HFFc6 (cell line): ENCODE measurements at regions not wholly inside any gene's neighbourhood (a gene's known extent, or its start where the extent isn't known, plus 50 kb on each side); places are given as distances from the start of the nearest gene placed in this dataset.

Source experiments
- DNase-seq: peaks from one replicate; pipeline ENCODE4 v3.0.0-alpha.2; 2018
- H3K27ac Mint-ChIP-seq: 2 replicates; pipeline ENCODE4 v1.8.0; 2020; ENCODE audit warnings: mild to moderate bottlenecking, mixed read lengths
- H3K27me3 Mint-ChIP-seq: 2 replicates; pipeline ENCODE4 v1.8.0; 2021; ENCODE audit warnings: mild to moderate bottlenecking, moderate library complexity, mixed read lengths; ENCODE audit not compliant: insufficient read depth
- H3K36me3 Mint-ChIP-seq: 2 replicates; pipeline ENCODE4 v1.8.0; 2021; ENCODE audit warnings: low read depth, mixed read lengths
- H3K4me1 Mint-ChIP-seq: 2 replicates; pipeline ENCODE4 v1.8.0; 2020; ENCODE audit warnings: low read depth, mixed read lengths
- H3K4me3 Mint-ChIP-seq: 2 replicates; pipeline ENCODE4 v1.8.0; 2020; ENCODE audit warnings: mild to moderate bottlenecking, moderate library complexity, mixed read lengths
- H3K9me3 Mint-ChIP-seq: 2 replicates; pipeline ENCODE4 v1.8.0; 2020; ENCODE audit warnings: mild to moderate bottlenecking, mixed read lengths
- TF ChIP-seq, protein P1 (sequence below): fragments of 200-600 bp; sonication (generic); IDR thresholded peaks from 2 replicates; pipeline ENCODE4 v1.5.0; 2021; ENCODE audit warnings: antibody characterized with exemption, mild to moderate bottlenecking

- no peak overlapping the region for H3K4me3 Mint-ChIP-seq
- no peaks in the 10 kb centered on the region for H3K4me1 Mint-ChIP-seq
- H3K27me3 Mint-ChIP-seq = no peaks in the 10 kb centered on the region; the same call in 1 of the 2 replicates
- no peak for DNase-seq
- no peaks in the 10 kb centered on the region for H3K36me3 Mint-ChIP-seq
- no peak overlapping the region for H3K27ac Mint-ChIP-seq
- no peaks in the 10 kb centered on the region; the same call in 1 of the 2 replicates for H3K9me3 Mint-ChIP-seq
- TF ChIP-seq, protein P1, sequence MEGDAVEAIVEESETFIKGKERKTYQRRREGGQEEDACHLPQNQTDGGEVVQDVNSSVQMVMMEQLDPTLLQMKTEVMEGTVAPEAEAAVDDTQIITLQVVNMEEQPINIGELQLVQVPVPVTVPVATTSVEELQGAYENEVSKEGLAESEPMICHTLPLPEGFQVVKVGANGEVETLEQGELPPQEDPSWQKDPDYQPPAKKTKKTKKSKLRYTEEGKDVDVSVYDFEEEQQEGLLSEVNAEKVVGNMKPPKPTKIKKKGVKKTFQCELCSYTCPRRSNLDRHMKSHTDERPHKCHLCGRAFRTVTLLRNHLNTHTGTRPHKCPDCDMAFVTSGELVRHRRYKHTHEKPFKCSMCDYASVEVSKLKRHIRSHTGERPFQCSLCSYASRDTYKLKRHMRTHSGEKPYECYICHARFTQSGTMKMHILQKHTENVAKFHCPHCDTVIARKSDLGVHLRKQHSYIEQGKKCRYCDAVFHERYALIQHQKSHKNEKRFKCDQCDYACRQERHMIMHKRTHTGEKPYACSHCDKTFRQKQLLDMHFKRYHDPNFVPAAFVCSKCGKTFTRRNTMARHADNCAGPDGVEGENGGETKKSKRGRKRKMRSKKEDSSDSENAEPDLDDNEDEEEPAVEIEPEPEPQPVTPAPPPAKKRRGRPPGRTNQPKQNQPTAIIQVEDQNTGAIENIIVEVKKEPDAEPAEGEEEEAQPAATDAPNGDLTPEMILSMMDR = no peak
Measured at GRCh38 chr4:24010573-24010972, 120.7 kb upstream of the PPARGC1A start.

DNA sequence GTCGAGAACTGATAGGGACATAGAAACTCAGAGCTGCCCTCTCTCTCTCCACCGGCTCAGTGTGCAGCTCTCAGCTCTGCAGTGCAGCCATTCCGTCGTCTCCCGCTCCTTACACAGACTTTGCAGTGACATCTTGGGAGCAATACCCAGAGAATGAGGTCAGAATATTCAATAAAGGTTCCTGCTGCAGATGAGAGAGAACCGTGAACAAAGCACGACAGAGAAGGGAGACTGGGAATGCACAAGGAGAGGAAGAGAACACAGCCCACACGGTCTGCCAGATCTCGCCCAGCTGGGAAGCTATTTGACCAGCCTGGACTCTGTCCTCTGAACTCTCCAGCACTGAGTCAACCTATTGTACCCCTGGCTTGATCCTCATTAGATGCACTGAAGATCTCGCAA, 118.0 kb upstream of the PPARGC1A start:
- Mint-ChIP-seq H3K27me3 (no peaks in the 10 kb centered on the region; the same call in 1 of the 2 replicates), H3K4me1 (no peaks in the 10 kb centered on the region), H3K4me3 (no peak overlapping the region), H3K27ac (no peak overlapping the region), H3K36me3 (no peaks in the 10 kb centered on the region), H3K9me3 (no peaks in the 10 kb centered on the region)
- DNase-seq = no peak
- TF ChIP-seq, protein P1 = no peak

GRCh38 chr4:24006269-24006668, 116.4 kb upstream of the PPARGC1A start:
- Mint-ChIP-seq H3K27ac (no peak overlapping the region), H3K4me1 (no peaks in the 10 kb centered on the region; the same call in 1 of the 2 replicates), H3K27me3 (peaks cover 3% of the 10 kb centered on the region), H3K36me3 (no peaks in the 10 kb centered on the region), H3K9me3 (no peaks in the 10 kb centered on the region), H3K4me3 (no peak overlapping the region)
- TF ChIP-seq, protein P1 = no peak
- no peak for DNase-seq

- no peak overlapping the region for H3K27ac Mint-ChIP-seq
- peaks cover 6% of the 10 kb centered on the region; the same call in 1 of the 2 replicates for H3K9me3 Mint-ChIP-seq
- peaks cover 6% of the 10 kb centered on the region; the same call in 1 of the 2 replicates for H3K4me1 Mint-ChIP-seq
- TF ChIP-seq, protein P1 = no peak
- no peak for DNase-seq
- H3K36me3 Mint-ChIP-seq = no peaks in the 10 kb centered on the region
- H3K4me3 Mint-ChIP-seq = no peak overlapping the region
- H3K27me3 Mint-ChIP-seq = peaks cover 3% of the 10 kb centered on the region
Measured at GRCh38 chr4:24003926-24004325, 114.1 kb upstream of the PPARGC1A start.

DNA sequence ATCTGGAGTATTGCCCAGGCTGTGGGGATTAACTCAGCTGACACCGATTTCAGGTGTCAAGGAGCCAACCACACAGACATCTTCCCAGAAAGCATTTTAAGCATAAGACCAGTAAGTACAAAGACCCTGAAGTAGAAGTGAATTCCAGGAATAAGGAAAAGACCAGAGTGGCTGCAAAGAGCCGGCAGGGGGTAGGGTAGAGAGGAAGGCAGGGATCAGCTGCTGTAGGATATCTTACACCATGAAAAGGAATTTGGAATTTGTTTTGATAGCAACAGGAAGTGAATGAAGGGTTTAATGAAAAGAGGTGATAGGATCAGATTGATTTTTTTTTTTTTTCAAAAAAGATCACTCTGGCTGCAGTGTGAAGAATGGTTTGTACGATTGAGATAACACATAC, 113.6 kb upstream of the PPARGC1A start:
- TF ChIP-seq, protein P1 = no peak
- H3K4me1 Mint-ChIP-seq = peaks cover 6% of the 10 kb centered on the region; the same call in 1 of the 2 replicates
- H3K36me3 Mint-ChIP-seq = no peaks in the 10 kb centered on the region
- H3K27ac Mint-ChIP-seq = no peak overlapping the region
- peaks cover 6% of the 10 kb centered on the region; the same call in 1 of the 2 replicates for H3K9me3 Mint-ChIP-seq
- no peak overlapping the region for H3K4me3 Mint-ChIP-seq
- DNase-seq = no peak
- peaks cover 3% of the 10 kb centered on the region for H3K27me3 Mint-ChIP-seq
